T-helper 2 cell treated with Interferon-gamma antibody and Interleukin-4, amounts not matched to agents 100 ng/mL and 5 ng/mL, for 36 hours (primary cell): ENCODE measurements at regions not wholly inside any gene's neighbourhood (a gene's known extent, or its start where the extent isn't known, plus 50 kb on each side); places are given as distances from the start of the nearest gene placed in this dataset.

Experiments
- intact Hi-C: fragments of 100-400 bp; cut with micrococcal nuclease; formaldehyde crosslinking; loops from one replicate; pipeline ENCODE4 v1.15.1; 2023

DNA sequence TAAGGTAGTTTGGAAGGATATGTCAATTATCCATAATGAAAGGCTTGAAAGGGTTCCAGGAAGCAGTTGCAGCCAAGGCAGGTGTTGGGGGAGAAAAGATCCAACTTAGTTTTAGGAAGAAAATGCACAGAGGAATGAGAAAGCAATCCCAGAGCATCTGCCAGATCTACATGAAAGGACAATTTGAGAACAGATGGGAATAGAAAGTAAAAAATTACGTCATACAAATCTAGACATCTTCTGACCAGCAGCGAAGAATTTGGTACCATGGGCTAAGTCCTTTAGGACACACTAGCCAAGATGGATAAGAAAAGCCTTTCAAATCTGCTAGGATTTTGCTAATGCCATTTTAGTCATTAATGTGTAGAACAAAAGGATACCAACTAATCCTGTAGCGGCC lies 244.1 kb upstream of the PRR16 start:
- intact Hi-C loops, result no loop called here

DNA sequence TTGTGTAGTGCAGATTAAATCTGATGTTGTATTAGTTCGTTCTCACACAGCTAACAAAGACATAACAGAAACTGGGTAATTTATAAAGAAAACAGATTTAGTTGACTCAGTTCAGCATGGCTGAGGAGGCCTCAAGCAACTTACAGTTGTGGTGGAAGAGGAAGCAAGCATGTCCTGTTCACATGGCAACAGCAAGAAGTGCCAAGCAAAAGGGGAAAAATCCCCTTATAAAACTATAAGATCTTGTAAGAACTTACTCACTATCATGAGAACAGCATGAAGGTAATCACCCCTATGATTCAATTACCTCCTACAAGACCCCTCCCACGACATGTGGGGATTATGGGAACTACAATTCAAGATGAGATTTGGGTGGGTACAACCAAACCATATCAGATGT lies 238.6 kb upstream of the PRR16 start:
- intact Hi-C loops, result no loop called here

- intact Hi-C loops, result no loop called here
Observed at GRCh38 chr5:120228262-120229031, 235.7 kb upstream of the PRR16 start.

DNA sequence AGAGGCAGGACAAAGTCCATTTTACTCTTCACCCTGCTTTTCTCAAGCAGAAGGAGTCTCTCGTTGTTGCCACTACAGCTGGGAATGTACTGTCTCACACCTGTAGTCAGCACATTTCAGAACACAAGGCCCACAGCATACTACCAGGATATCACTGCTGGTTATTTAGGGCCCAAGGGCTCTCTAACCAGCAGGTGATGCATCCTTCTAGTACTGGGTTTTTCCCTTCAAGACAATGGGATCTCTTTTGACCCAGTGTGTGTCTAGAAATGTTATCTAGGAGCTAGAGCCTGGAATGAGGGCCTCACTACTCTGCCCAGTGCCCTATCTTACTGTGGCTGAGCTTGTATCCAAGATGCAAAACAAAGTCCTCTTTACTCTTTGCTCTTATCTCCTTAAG lies 235.1 kb upstream of the PRR16 start:
- intact Hi-C loops, result no loop called here

DNA sequence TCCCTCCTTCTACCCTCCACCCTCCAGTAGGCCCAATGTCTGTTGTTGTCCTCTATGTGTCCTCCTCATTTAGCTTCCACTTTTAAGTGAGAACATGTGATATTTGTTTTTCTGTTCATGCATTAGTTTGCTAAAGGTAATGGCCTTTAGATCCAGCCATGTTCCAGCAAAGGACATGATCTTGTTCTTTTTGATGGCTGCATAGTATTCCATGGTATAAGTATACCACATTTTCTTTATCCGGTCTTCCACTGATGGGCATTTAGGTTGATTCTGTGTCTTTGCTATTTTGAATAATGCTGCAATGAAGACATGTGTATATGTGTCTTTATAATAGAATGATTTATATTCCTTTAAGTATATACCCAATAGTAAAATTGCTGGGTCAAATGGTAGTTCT lies 232.5 kb upstream of the PRR16 start:
- intact Hi-C loops, result no loop called here

DNA sequence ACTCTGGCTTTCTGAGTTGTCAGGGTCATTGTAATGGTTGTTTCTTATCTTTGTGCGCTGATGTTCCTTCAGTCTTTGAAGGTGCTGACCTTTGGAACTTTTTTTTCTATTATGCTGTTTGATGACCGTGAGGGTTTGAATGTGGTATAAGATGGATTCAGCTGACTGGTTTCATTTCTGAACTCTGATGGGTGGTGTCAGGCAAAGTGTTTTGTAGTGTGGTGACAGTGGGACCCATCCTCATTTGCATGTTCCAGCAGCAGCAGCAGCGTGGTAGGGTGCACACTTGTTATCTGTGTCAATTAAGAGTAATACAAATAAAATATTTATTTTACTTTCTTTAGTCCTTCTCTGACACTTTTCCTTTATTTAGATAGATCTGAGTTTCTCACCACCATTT lies 227.7 kb upstream of the PRR16 start:
- intact Hi-C loops, result no loop called here

DNA sequence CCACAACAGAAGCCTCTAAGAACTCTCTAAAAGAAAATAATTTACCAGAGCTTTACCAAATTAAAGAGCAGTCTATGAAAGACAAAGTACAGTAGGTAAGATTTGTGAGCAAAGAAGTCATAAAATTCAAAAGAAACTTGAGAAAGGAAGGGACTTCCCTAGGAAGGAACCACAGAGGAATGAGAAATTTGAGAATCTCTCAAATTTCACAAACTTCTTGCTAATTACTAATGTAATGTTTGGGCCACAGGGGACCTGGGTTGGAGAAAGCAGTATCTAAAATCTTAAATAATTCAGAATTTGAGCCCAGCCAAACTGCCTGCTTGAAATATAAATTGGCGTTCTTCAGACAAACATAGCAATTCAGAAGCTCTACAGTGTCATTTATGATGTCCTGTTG lies 225.0 kb upstream of the PRR16 start:
- intact Hi-C loops, result no loop called here

- intact Hi-C loops, result no loop called here
Observed at GRCh38 chr5:120240706-120241105, 223.4 kb upstream of the PRR16 start.

DNA sequence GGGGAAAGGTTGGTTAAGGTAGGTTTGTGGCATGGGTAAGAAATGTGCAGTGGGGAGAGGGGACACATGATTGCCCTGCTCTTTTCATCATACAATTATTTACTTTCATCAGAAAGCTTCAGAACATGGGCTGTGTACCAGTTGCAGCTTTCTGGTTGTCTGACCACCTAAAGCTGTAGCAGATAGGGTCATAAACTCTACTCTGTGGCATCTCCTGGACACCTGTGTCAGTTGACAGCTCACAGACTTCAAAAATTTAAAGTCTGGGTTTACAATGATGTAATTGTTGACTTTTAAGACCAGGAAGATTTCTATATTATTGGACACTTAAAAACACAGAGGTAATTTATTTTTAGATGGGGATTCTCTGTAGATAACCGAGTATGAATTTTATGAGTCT lies 222.7 kb upstream of the PRR16 start:
- intact Hi-C loops, result no loop called here

DNA sequence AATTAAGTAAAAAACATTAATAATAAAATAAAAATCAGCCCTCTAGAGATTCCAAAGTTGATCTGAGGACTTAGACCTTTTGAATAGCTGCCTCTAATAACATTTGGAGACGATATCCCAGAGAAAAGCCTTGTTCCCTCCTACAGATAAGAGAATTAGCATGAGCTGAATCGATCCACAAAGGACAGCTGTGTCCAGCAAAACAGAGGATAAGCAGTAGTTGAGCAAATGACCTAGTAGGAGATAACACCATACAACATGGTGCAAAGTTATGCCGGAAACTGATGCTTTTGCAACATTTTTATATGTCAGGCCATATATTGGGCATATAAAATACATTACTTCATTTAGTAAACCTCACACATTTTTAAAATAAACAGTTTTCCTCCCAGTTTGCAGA lies 212.2 kb upstream of the PRR16 start:
- intact Hi-C loops, result no loop called here

GRCh38 chr5:120252839-120253238 lies 211.3 kb upstream of the PRR16 start:
- intact Hi-C loops, result no loop called here

- intact Hi-C loops, result no loop called here
Observed at GRCh38 chr5:120254385-120254784, 209.7 kb upstream of the PRR16 start.

GRCh38 chr5:120255214-120255613 lies 208.9 kb upstream of the PRR16 start:
- intact Hi-C loops, result no loop called here

DNA sequence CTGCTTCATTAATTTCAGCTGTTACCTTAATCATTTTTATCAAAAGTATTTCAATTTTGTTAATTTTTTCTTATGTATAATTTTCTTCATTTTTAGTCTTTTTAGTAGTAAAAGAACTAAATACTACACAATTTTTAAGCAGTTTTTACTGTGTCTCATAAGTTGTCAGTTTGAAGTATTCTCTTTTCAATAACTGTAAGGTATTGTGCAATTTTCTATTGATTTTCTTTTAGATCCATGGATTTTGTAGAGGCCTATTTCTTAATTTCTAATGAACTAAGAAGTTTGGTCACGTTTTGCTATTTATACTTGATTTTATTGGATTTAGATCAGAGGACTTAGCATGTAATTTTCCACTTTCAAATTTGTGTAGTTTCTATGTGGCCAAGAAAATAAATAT lies 207.7 kb upstream of the PRR16 start:
- intact Hi-C loops, result no loop called here

- intact Hi-C loops, result no loop called here
Observed at GRCh38 chr5:120257358-120257971, 206.6 kb upstream of the PRR16 start.

DNA sequence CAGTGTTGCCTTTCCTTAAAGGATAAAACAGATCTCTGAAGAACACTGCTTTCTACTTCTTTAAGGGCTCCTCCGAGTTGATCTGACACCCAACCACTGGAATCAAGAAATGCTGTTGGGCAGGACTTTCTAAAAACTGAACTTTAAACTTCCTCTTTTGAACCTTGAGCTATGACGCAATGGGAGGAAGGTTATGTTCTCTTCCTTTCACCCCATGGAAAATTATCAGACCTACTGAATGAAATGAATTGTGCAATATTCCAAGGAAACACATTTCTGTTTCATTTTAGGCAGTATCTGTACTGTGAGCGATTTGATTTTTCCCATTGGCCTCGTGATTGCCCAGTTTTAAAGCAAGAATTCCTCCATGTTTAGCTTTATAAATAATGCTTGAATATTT lies 206.0 kb upstream of the PRR16 start:
- intact Hi-C loops, result no loop called here

DNA sequence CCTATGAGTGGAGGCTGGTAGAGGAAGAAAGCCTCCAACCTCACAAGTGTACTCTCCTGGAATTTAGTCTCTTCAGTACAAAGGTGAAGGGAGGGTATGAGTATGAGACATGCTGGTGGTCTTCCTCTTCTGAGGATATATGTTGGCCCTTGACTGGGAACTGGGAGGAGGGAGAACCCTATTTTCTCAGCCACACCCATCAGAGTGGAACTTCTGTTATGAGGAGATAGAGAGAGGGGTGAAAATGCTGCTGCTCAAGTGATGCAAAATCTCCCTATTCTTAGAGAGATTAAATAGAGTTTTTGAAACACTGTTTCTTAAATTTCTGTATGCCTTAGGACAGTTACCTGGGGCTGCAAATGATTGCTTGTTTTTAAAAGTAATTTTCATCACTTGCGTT lies 203.4 kb upstream of the PRR16 start:
- intact Hi-C loops, result no loop called here

DNA sequence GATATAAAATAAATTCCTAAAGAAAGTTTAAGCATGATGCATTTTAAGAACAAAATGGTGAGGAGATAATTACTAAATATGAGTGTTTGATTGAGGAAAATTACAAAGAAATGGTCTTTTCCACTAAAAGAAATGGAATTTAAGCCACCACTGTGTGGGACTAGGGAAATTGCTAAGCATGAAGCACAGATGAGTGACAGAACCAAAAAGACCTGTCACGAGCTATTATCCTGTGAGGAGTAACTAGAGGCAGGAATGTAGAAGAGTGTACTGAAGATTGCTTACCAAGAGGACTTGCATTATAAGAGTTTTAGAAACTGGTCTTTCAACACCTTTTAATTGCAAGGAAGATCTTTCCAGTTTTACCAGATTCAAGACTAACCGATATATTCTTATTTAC lies 193.6 kb upstream of the PRR16 start:
- intact Hi-C loops, result no loop called here

GRCh38 chr5:120293796-120294195 lies 170.3 kb upstream of the PRR16 start:
- intact Hi-C loops, result no loop called here

- intact Hi-C loops, result no loop called here
Observed at GRCh38 chr5:120297616-120298015, 166.5 kb upstream of the PRR16 start.

- intact Hi-C loops, result no loop called here
Observed at GRCh38 chr5:120298981-120299380, 165.1 kb upstream of the PRR16 start.

- intact Hi-C loops, result no loop called here
Observed at GRCh38 chr5:120304663-120305062, 159.4 kb upstream of the PRR16 start.

DNA sequence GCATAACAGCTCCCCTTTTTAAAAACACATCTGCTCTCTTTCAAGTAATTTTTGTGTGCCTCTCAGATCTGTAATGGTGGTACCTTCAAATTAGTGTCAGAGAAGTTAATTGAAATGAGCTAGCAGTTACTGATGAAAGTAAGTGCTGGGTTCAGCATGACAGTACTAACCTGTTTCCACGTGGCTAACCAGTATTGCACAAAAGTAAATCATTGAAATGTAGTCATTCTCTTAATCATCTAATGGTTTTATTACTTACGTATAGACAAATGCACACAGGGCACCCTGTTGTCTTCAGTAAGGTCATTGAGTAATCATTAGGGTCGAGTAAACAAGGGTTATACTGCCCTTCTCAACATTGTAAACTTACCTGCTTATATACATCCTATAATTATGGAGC lies 157.8 kb upstream of the PRR16 start:
- intact Hi-C loops, result no loop called here
